HCT116 (cell line): ENCODE measurements at regions not wholly inside any gene's neighbourhood (a gene's known extent, or its start where the extent isn't known, plus 50 kb on each side); places are given as distances from the start of the nearest gene placed in this dataset.

Experiments
- ATAC-seq: fragments of 200-7000 bp; cut with Tn5 transposase; 2 replicates; pipeline ENCODE4 v1.9.1; 2020; ENCODE audit warnings: mild to moderate bottlenecking, moderate library complexity
- BruUV-seq: library from RNA; stranded (reverse); fragments of 400-500 nt; replicated peaks from 2 replicates; lab custom pipeline; 2021; lab: Mats Ljungman, UMichigan
- CTCF ChIA-PET: fragments of 300-600 bp; sonication (Branson Sonifier 250); formaldehyde crosslinking; loops from one replicate; lab custom pipeline; 2021; ENCODE audit warnings: antibody characterized with exemption; lab: Charles Lee
- POLR2A ChIA-PET: fragments of 300-600, 350-600 bp; sonication (Branson Sonifier 250); formaldehyde crosslinking; loops from one replicate; lab custom pipeline; 2021; ENCODE audit warnings: antibody characterized with exemption; lab: Charles Lee
- RAD21 ChIA-PET, 2 experiments: fragments of 300-600 bp; sonication (Branson Sonifier 250); formaldehyde crosslinking; loops; one replicate each; lab custom pipeline; 2023; ENCODE audit warnings: low total read pairs in 2 of 2; ENCODE audit not compliant: uncharacterized antibody in 2 of 2, unreplicated experiment in 2 of 2, low non-redundant PET in 1 of 2; lab: Charles Lee
- DNase-seq: peaks from one replicate; pipeline ENCODE4 v3.0.0-alpha.2; 2010; ENCODE audit warnings: low read depth, low spot score
- H2AFZ ChIP-seq: fragments of 200-600 bp; shearing (Covaris generic), sonication (generic); 2 replicates; pipeline ENCODE4 v1.6.1; 2017; ENCODE audit warnings: low read depth, mixed run types, mixed read lengths, antibody characterized with exemption, low read length; ENCODE audit not compliant: poor library complexity, severe bottlenecking
- H3K27ac ChIP-seq: 2 replicates; pipeline ENCODE4 v1.5.1; 2012; ENCODE audit warnings: low read depth, low read length
- H3K27me3 ChIP-seq: fragments of 200-600 bp; sonication (generic); 2 replicates; pipeline ENCODE4 v1.6.1; 2016; ENCODE audit warnings: mixed run types, low read length, mixed read lengths; ENCODE audit not compliant: insufficient read depth
- H3K36me3 ChIP-seq, 2 experiments: fragments of 200-500 bp in 1 of 2; fragments of 200-600 bp in 1 of 2; sonication (Bioruptor generic) in 1 of 2; sonication (generic) in 1 of 2; 2 replicates each; pipeline versions ENCODE4 v1.5.1 to v1.6.1; 2014 to 2016; ENCODE audit warnings: low read length in 2 of 2, inconsistent platforms in 1 of 2, mixed read lengths in 1 of 2, mixed run types in 1 of 2; ENCODE audit not compliant: insufficient read depth in 2 of 2, control insufficient read depth in 1 of 2
- H3K4me1 ChIP-seq, 2 experiments: fragments of 200-600 bp in 1 of 2; sonication (generic) in 1 of 2; 2 replicates each; pipeline versions ENCODE4 v1.5.1 to v1.6.1; 2012 to 2017; ENCODE audit warnings: low read length in 2 of 2, inconsistent platforms in 1 of 2, mild to moderate bottlenecking in 1 of 2, mixed read lengths in 1 of 2, mixed run types in 1 of 2, moderate library complexity in 1 of 2; ENCODE audit not compliant: insufficient read depth in 2 of 2, control insufficient read depth in 1 of 2
- H3K4me2 ChIP-seq: fragments of 200-600 bp; sonication (generic); 2 replicates; pipeline ENCODE4 v1.6.1; 2017; ENCODE audit warnings: mixed run types, low read length, mixed read lengths
- H3K4me3 ChIP-seq, 2 experiments: fragments of 200-600 bp in 1 of 2; sonication (generic) in 1 of 2; replicated peaks in 1 of 2; 2 replicates each; pipeline ENCODE4 v1.5.1; 2011 to 2016; ENCODE audit warnings: low read length in 2 of 2, control low read depth in 1 of 2, low read depth in 1 of 2, mild to moderate bottlenecking in 1 of 2, mixed read lengths in 1 of 2, mixed run types in 1 of 2
- H3K79me2 ChIP-seq: fragments of 200-600 bp; sonication (generic); 2 replicates; pipeline ENCODE4 v1.6.1; 2017; ENCODE audit warnings: mild to moderate bottlenecking, mixed run types, low read length, moderate library complexity, mixed read lengths; ENCODE audit not compliant: insufficient read depth
- H3K9ac ChIP-seq: fragments of 200-600 bp; sonication (generic); 2 replicates; pipeline ENCODE4 v1.6.1; 2016; ENCODE audit warnings: low read length, mixed read lengths
- H3K9me2 ChIP-seq: fragments of 200-600 bp; sonication (generic), shearing (Covaris generic); 2 replicates; pipeline ENCODE4 v1.6.1; 2017; ENCODE audit warnings: mixed run types, mild to moderate bottlenecking, moderate library complexity; ENCODE audit not compliant: insufficient read depth
- H3K9me3 ChIP-seq, 2 experiments: fragments of 200-500 bp in 1 of 2; fragments of 200-600 bp in 1 of 2; sonication (Bioruptor generic) in 1 of 2; sonication (generic) in 1 of 2; 2 replicates each; pipeline ENCODE4 v1.6.1; 2014 to 2017; ENCODE audit warnings: low read length in 2 of 2, mixed read lengths in 2 of 2, inconsistent platforms in 1 of 2, low read depth in 1 of 2, mild to moderate bottlenecking in 1 of 2, mixed run types in 1 of 2, moderate library complexity in 1 of 2; ENCODE audit not compliant: control insufficient read depth in 1 of 2, insufficient read depth in 1 of 2
- H4K20me1 ChIP-seq: fragments of 200-600 bp; sonication (generic), shearing (Covaris generic); 2 replicates; pipeline ENCODE4 v1.6.1; 2017; ENCODE audit warnings: mixed run types, mild to moderate bottlenecking, moderate library complexity; ENCODE audit not compliant: insufficient read depth
- CBX3 ChIP-seq: IDR thresholded peaks from 2 replicates; pipeline ENCODE4 v1.6.1; 2012; ENCODE audit warnings: low read depth
- CEBPB ChIP-seq: IDR thresholded peaks from 2 replicates; pipeline ENCODE4 v1.6.1; 2012; ENCODE audit warnings: low read depth
- EGR1 ChIP-seq: IDR thresholded peaks from 2 replicates; pipeline ENCODE4 v1.6.1; 2012; ENCODE audit warnings: low read depth
- ELF1 ChIP-seq: IDR thresholded peaks from 2 replicates; pipeline ENCODE4 v1.6.1; 2012; ENCODE audit warnings: low read depth, borderline replicate concordance
- EZH2 ChIP-seq: fragments of 200-600 bp; sonication (generic); IDR thresholded peaks from 2 replicates; pipeline ENCODE4 v1.6.1; 2017; ENCODE audit warnings: antibody characterized with exemption, mixed run types
- EZH2phosphoT487 ChIP-seq: fragments of 200-600 bp; IDR thresholded peaks from 2 replicates; pipeline ENCODE4 v1.6.1; 2018; ENCODE audit warnings: antibody characterized with exemption, borderline replicate concordance
- FOSL1 ChIP-seq: IDR thresholded peaks from 2 replicates; pipeline ENCODE4 v1.6.1; 2012; ENCODE audit warnings: low read depth
- JUND ChIP-seq: IDR thresholded peaks from 2 replicates; pipeline ENCODE4 v1.6.1; 2012
- RAD21 ChIP-seq: IDR thresholded peaks from 2 replicates; pipeline ENCODE4 v1.6.1; 2012; ENCODE audit warnings: low read depth, mild to moderate bottlenecking
- SIN3A ChIP-seq: IDR thresholded peaks from 2 replicates; pipeline ENCODE4 v1.6.1; 2012; ENCODE audit warnings: low read depth
- SP1 ChIP-seq: IDR thresholded peaks from 2 replicates; pipeline ENCODE4 v1.6.1; 2012; ENCODE audit warnings: low read depth
- SRF ChIP-seq: IDR thresholded peaks from 2 replicates; pipeline ENCODE4 v1.6.1; 2012; ENCODE audit warnings: low read depth
- TCF7L2 ChIP-seq: IDR thresholded peaks from 2 replicates; pipeline ENCODE4 v1.7.0; 2011; ENCODE audit warnings: borderline replicate concordance, inconsistent platforms; ENCODE audit not compliant: insufficient read depth, insufficient read length; ENCODE audit errors: extremely low read depth
- ZBTB33 ChIP-seq: IDR thresholded peaks from 2 replicates; pipeline ENCODE4 v1.6.1; 2011; ENCODE audit warnings: mild to moderate bottlenecking, low read length, moderate library complexity; ENCODE audit not compliant: insufficient replicate concordance; ENCODE audit errors: extremely low read depth
- ZFX ChIP-seq: fragments of 450-650 bp; IDR thresholded peaks from 2 replicates; pipeline ENCODE4 v1.6.1; 2017
- ZNF274 ChIP-seq: fragments of 200-500 bp; sonication (Bioruptor generic); IDR thresholded peaks from 2 replicates; pipeline ENCODE4 v1.6.1; 2014; ENCODE audit warnings: mild to moderate bottlenecking, low read depth, low read length, inconsistent platforms
- intact Hi-C: fragments of 100-400 bp; cut with micrococcal nuclease; formaldehyde crosslinking; loops from 2 replicates; pipeline ENCODE4 v1.10.0; 2022
- TF ChIP-seq, protein P1 (sequence below), 3 experiments: fragments of 200-600 bp in 1 of 3; sonication (generic) in 1 of 3; IDR thresholded peaks in 2 of 3; conservative IDR thresholded peaks in 1 of 3; 2 replicates each; pipeline ENCODE4 v1.5.1; 2012 to 2017; ENCODE audit warnings: low read depth in 2 of 3, low read length in 2 of 3, antibody characterized with exemption in 1 of 3, borderline replicate concordance in 1 of 3, control low read depth in 1 of 3, mild to moderate bottlenecking in 1 of 3, mixed read lengths in 1 of 3, mixed run types in 1 of 3, moderate library complexity in 1 of 3; ENCODE audit not compliant: insufficient read depth in 1 of 3
- TF ChIP-seq, protein P2 (sequence below): IDR thresholded peaks from 2 replicates; pipeline ENCODE4 v1.6.1; 2012

GRCh38 chr7:50202052-50202555 lies 102.4 kb upstream of the IKZF1 start:
- H3K27ac ChIP-seq: no peak overlapping the region
- no peaks in the 10 kb centered on the region for H4K20me1 ChIP-seq
- H3K79me2 ChIP-seq: no peaks in the 10 kb centered on the region
- no peaks in the 10 kb centered on the region for H3K9me2 ChIP-seq
- TF ChIP-seq SP1: no peak
- TF ChIP-seq SIN3A: no peak
- TF ChIP-seq ZBTB33: no peak
- no peak for TF ChIP-seq EZH2phosphoT487
- TF ChIP-seq JUND: no peak
- TF ChIP-seq ZNF274: no peak
- TF ChIP-seq TCF7L2: no peak
- no peak for TF ChIP-seq EZH2
- TF ChIP-seq CEBPB: no peak
- TF ChIP-seq CBX3: no peak
- no peak for TF ChIP-seq EGR1
- TF ChIP-seq FOSL1: no peak
- TF ChIP-seq ELF1: no peak
- no peak for TF ChIP-seq SRF
- TF ChIP-seq, protein P1, sequence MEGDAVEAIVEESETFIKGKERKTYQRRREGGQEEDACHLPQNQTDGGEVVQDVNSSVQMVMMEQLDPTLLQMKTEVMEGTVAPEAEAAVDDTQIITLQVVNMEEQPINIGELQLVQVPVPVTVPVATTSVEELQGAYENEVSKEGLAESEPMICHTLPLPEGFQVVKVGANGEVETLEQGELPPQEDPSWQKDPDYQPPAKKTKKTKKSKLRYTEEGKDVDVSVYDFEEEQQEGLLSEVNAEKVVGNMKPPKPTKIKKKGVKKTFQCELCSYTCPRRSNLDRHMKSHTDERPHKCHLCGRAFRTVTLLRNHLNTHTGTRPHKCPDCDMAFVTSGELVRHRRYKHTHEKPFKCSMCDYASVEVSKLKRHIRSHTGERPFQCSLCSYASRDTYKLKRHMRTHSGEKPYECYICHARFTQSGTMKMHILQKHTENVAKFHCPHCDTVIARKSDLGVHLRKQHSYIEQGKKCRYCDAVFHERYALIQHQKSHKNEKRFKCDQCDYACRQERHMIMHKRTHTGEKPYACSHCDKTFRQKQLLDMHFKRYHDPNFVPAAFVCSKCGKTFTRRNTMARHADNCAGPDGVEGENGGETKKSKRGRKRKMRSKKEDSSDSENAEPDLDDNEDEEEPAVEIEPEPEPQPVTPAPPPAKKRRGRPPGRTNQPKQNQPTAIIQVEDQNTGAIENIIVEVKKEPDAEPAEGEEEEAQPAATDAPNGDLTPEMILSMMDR (IDR thresholded peaks at IDR 0.05 in 2 of 3, conservative IDR thresholded peaks at IDR 0.05 in 1 of 3; ENCODE audit: borderline replicate concordance in 1 of 3, insufficient read depth in 1 of 3, low read depth in 2 of 3, low read length in 2 of 3): no peak
- TF ChIP-seq ZFX: no peak
- TF ChIP-seq RAD21: no peak
- TF ChIP-seq, protein P2, sequence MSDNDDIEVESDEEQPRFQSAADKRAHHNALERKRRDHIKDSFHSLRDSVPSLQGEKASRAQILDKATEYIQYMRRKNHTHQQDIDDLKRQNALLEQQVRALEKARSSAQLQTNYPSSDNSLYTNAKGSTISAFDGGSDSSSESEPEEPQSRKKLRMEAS: no peak
- ATAC-seq (no peak), DNase-seq (no peak)
- H3K4me3 ChIP-seq: no peak overlapping the region
- ChIA-PET RAD21 (no interaction called here), POLR2A (no interaction called here), CTCF (no interaction called here)
- H2AFZ ChIP-seq: no peak overlapping the region
- peaks cover 24 to 29% of the 10 kb centered on the region in 2 experiments for H3K4me1 ChIP-seq
- no peak overlapping the region for H3K9ac ChIP-seq
- no peak overlapping the region for H3K4me2 ChIP-seq
- no TSS peak for BruUV-seq
- intact Hi-C loops: no loop called here
- H3K9me3 ChIP-seq: no peaks in the 10 kb centered on the region
- H3K27me3 ChIP-seq: no peaks in the 10 kb centered on the region
- H3K36me3 ChIP-seq: no peaks in the 10 kb centered on the region
